Natural killer cell treated with Interleukin-12 subunit alpha and Interleukin-12 subunit beta and Interleukin-15 and Interleukin-18, amount 100 ng/mL, for 72 hours (primary cell): ENCODE measurements at regions not wholly inside any gene's neighbourhood (a gene's known extent, or its start where the extent isn't known, plus 50 kb on each side); places are given as distances from the start of the nearest gene placed in this dataset.

Experiments used
- ATAC-seq, 2 donors: fragments of 150-1000 bp; cut with Tn5 transposase in 1 of 2; sonication (Bioruptor Pico), chemical (Tn5 transposase) in 1 of 2; 2 replicates each; pipeline ENCODE4 v1.10.0; 2021
- DNase-seq: peaks from one replicate; pipeline ENCODE4 v3.0.0; 2022; ENCODE audit warnings: low spot score
- H3K27ac Mint-ChIP-seq, 2 donors: 1 replicate in 1 of 2; 2 replicates in 1 of 2; pipeline ENCODE4 v1.8.0; 2022; ENCODE audit warnings: mixed read lengths in 2 of 2, mild to moderate bottlenecking in 1 of 2, moderate library complexity in 1 of 2
- H3K27me3 Mint-ChIP-seq, 2 donors: 1 replicate in 1 of 2; 2 replicates in 1 of 2; pipeline ENCODE4 v1.8.0; 2022; ENCODE audit warnings: mixed read lengths in 2 of 2
- H3K36me3 Mint-ChIP-seq: one replicate; pipeline ENCODE4 v1.8.0; 2022; ENCODE audit warnings: mixed read lengths
- H3K4me1 Mint-ChIP-seq, 2 donors: 1 replicate in 1 of 2; 2 replicates in 1 of 2; pipeline ENCODE4 v1.8.0; 2022; ENCODE audit warnings: low read depth in 2 of 2, mixed read lengths in 2 of 2, mild to moderate bottlenecking in 1 of 2
- H3K4me3 Mint-ChIP-seq: one replicate; pipeline ENCODE4 v1.8.0; 2022; ENCODE audit warnings: mixed read lengths
- H3K9me3 Mint-ChIP-seq: 2 replicates; pipeline ENCODE4 v1.8.0; 2022; ENCODE audit warnings: mixed read lengths

- H3K27me3 Mint-ChIP-seq = peaks cover 0 to 44% of the 10 kb centered on the region in 2 donors
- H3K9me3 Mint-ChIP-seq = no peaks in the 10 kb centered on the region
- ATAC-seq (no peak), DNase-seq (no peak)
- H3K27ac Mint-ChIP-seq = no peak overlapping the region
- H3K36me3 Mint-ChIP-seq = no peaks in the 10 kb centered on the region
- H3K4me3 Mint-ChIP-seq = no peak overlapping the region
- H3K4me1 Mint-ChIP-seq = no peaks in the 10 kb centered on the region
Observed at GRCh38 chr5:39775797-39776365, 351.1 kb upstream of the DAB2 start.

- peaks cover 0 to 49% of the 10 kb centered on the region in 2 donors for H3K27me3 Mint-ChIP-seq
- ATAC-seq = no peak
- no peak for DNase-seq
- H3K4me1 Mint-ChIP-seq = no peaks in the 10 kb centered on the region
- no peaks in the 10 kb centered on the region for H3K9me3 Mint-ChIP-seq
- no peak overlapping the region for H3K4me3 Mint-ChIP-seq
- H3K27ac Mint-ChIP-seq = no peak overlapping the region
- no peaks in the 10 kb centered on the region for H3K36me3 Mint-ChIP-seq
Observed at GRCh38 chr5:39775086-39775796, 350.5 kb upstream of the DAB2 start.

GRCh38 chr5:39774605-39775004 is 349.8 kb upstream of the DAB2 start:
- H3K4me1 Mint-ChIP-seq = no peaks in the 10 kb centered on the region
- peaks cover 0 to 49% of the 10 kb centered on the region in 2 donors for H3K27me3 Mint-ChIP-seq
- H3K27ac Mint-ChIP-seq = no peak overlapping the region
- H3K9me3 Mint-ChIP-seq = no peaks in the 10 kb centered on the region
- no peak overlapping the region for H3K4me3 Mint-ChIP-seq
- H3K36me3 Mint-ChIP-seq = no peaks in the 10 kb centered on the region
- DNase-seq = no peak
- ATAC-seq = no peak

GRCh38 chr5:39772307-39772706 is 347.5 kb upstream of the DAB2 start:
- Mint-ChIP-seq H3K4me3 (no peak overlapping the region), H3K9me3 (no peaks in the 10 kb centered on the region), H3K36me3 (no peaks in the 10 kb centered on the region), H3K27me3 (peaks cover 0 to 42% of the 10 kb centered on the region in 2 donors), H3K27ac (no peak overlapping the region), H3K4me1 (no peaks in the 10 kb centered on the region)
- DNase-seq (no peak), ATAC-seq (no peak)

GRCh38 chr5:39767916-39768315 is 343.1 kb upstream of the DAB2 start:
- peaks cover 6 to 37% of the 10 kb centered on the region in 2 donors for H3K27me3 Mint-ChIP-seq
- H3K4me3 Mint-ChIP-seq = no peak overlapping the region
- H3K27ac Mint-ChIP-seq = no peak overlapping the region
- no peaks in the 10 kb centered on the region for H3K36me3 Mint-ChIP-seq
- ATAC-seq = no peak
- no peak for DNase-seq
- peaks cover 3% of the 10 kb centered on the region for H3K9me3 Mint-ChIP-seq
- H3K4me1 Mint-ChIP-seq = no peaks in the 10 kb centered on the region

DNA sequence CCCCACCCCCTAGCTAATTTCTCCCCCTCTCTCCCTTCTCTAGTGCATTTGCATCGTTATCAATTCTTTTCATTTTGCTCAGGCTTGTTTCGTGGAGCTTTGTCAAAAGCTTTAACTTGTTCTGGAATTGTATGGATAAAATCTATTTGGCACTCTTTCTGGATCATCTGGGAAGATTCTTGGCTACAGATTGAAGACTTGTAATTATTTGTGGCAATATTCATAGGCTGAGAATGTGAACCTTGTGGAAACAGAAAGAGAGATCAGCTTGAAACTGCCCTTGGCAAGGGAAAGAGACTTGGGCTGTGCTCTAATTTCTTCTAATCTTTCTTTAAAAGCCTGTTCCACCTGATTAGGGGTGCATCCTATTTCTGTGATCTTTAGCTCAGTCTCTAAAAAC is 340.6 kb upstream of the DAB2 start:
- H3K27ac Mint-ChIP-seq = no peak overlapping the region
- no peaks in the 10 kb centered on the region for H3K36me3 Mint-ChIP-seq
- H3K9me3 Mint-ChIP-seq = peaks cover 3% of the 10 kb centered on the region
- ATAC-seq (no peak), DNase-seq (no peak)
- H3K4me1 Mint-ChIP-seq = no peaks in the 10 kb centered on the region
- H3K27me3 Mint-ChIP-seq = peaks cover 6 to 23% of the 10 kb centered on the region in 2 donors
- no peak overlapping the region for H3K4me3 Mint-ChIP-seq

DNA sequence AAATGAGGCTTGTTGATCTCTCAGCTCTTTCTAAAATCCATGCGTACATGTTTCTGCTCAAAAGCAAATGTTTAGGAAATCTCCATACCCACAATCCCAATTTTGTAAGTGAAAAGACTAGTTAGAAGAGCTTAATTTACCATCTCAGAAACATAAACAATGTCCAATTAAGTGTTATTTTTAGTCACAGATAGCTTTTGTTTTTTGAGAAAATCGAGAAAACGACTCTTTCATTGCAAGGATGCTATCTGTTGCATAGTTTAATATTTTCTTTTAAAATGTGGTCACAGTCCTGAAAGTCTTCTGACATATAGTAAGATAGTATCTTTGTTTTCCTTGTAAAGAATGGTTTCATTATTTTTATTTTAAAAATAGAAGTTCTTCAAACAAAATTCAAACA is 338.0 kb upstream of the DAB2 start:
- no peak for ATAC-seq
- H3K27ac Mint-ChIP-seq = no peak overlapping the region
- peaks cover 3% of the 10 kb centered on the region for H3K9me3 Mint-ChIP-seq
- no peak for DNase-seq
- no peak overlapping the region for H3K4me3 Mint-ChIP-seq
- no peaks in the 10 kb centered on the region for H3K4me1 Mint-ChIP-seq
- no peaks in the 10 kb centered on the region for H3K36me3 Mint-ChIP-seq
- H3K27me3 Mint-ChIP-seq = peaks cover 6 to 26% of the 10 kb centered on the region in 2 donors

DNA sequence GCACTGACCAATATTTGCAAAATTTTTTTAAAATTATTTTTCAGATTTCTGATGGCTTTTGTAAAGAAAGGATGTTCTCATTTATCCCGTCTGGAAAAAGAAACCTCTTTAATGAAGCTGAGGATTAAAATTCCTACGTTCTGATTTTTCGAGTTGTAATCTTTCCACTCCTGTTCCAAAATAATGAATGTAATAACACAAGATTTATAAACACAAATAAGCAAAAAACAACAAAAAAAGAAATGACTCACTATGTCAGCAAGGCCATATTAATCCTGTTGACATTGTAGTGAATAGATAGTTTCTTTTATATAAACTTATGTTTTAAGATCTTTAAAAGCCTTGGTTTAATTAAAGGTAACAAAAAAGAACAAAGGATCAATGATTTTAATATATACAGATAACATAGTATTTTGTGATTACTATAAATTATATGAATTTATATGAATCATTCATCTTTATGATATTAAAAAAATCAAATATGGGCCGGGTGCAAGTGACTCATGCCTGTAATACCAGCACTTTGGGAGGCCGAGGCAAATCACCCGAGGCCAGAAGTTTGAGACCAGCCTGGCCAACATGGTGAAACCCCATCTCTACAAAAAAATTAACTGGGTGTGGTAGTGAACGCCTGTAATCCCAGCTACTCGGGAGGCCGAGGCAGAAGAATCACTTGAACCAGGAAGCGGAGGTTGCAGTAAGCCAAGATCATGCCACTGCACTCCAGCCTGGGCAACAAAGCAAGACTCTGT is 336.6 kb upstream of the DAB2 start:
- Mint-ChIP-seq H3K36me3 (no peaks in the 10 kb centered on the region), H3K27ac (no peak overlapping the region), H3K4me3 (no peak overlapping the region), H3K27me3 (peaks cover 0 to 26% of the 10 kb centered on the region in 2 donors), H3K4me1 (no peaks in the 10 kb centered on the region), H3K9me3 (peaks cover 3% of the 10 kb centered on the region)
- DNase-seq (no peak), ATAC-seq (no peak)

- no peak for ATAC-seq
- no peak overlapping the region for H3K27ac Mint-ChIP-seq
- H3K4me1 Mint-ChIP-seq = no peaks in the 10 kb centered on the region
Observed at GRCh38 chr5:39760385-39761198, 335.8 kb upstream of the DAB2 start.

DNA sequence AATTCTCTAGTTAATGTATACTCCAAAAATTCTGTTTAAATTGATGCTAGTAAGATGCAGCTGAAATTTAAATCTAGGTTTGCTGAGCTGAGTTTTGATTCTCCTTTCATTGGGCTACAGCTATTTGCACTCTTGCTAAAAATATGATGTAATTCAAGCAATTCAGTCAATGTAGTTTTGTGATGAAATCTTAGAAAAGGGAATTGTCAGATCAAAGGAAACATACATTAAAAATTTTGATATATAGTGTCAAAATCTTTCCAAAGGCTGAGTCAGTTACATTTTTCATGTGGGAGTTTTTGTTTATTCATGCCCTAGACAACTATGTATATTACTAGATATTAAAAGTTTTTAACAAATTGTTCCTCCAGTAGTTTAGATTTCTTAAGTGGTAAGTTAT is 334.9 kb upstream of the DAB2 start:
- Mint-ChIP-seq H3K4me1 (no peaks in the 10 kb centered on the region), H3K4me3 (no peak overlapping the region), H3K36me3 (no peaks in the 10 kb centered on the region), H3K9me3 (peaks cover 3% of the 10 kb centered on the region), H3K27me3 (peaks cover 2 to 16% of the 10 kb centered on the region in 2 donors), H3K27ac (no peak overlapping the region)
- ATAC-seq = no peak
- DNase-seq = no peak

More at GRCh38 chr5:39760385-39761198, 335.8 kb upstream of the DAB2 start:
- no peak for DNase-seq
- H3K9me3 Mint-ChIP-seq = peaks cover 3% of the 10 kb centered on the region
- H3K36me3 Mint-ChIP-seq = no peaks in the 10 kb centered on the region
- no peak overlapping the region for H3K4me3 Mint-ChIP-seq
- H3K27me3 Mint-ChIP-seq = peaks cover 0 to 25% of the 10 kb centered on the region in 2 donors

GRCh38 chr5:39758426-39758825 is 333.6 kb upstream of the DAB2 start:
- DNase-seq = no peak
- Mint-ChIP-seq H3K36me3 (no peaks in the 10 kb centered on the region), H3K9me3 (peaks cover 1% of the 10 kb centered on the region), H3K4me3 (no peak overlapping the region), H3K27me3 (peaks cover 6 to 8% of the 10 kb centered on the region in 2 donors), H3K27ac (no peak overlapping the region), H3K4me1 (no peaks in the 10 kb centered on the region)
- no peak for ATAC-seq

- Mint-ChIP-seq H3K4me1 (no peaks in the 10 kb centered on the region), H3K9me3 (no peaks in the 10 kb centered on the region), H3K4me3 (no peak overlapping the region), H3K36me3 (no peaks in the 10 kb centered on the region), H3K27ac (no peak overlapping the region), H3K27me3 (peaks cover 6 to 17% of the 10 kb centered on the region in 2 donors)
- no peak for ATAC-seq
- DNase-seq = no peak
Observed at GRCh38 chr5:39757131-39757530, 332.4 kb upstream of the DAB2 start.

DNA sequence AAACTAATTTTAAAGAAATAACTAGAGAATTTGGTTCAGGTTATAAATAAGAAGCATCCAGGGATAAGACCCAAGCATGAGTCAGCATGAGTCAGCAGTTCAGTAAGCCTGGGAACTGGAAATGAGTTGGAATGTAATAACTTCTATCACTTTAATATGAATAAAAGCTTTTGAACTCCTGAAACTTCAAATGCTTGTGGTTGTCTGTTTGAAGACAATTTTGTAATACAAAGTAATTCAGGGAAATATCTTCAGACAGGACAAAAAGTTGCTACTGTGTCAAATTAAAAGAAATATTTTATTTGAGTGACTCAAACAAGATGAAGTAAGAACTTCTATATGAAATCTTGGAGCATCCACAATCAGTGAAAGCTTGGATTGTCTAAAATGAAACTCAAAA is 331.2 kb upstream of the DAB2 start:
- Mint-ChIP-seq H3K27me3 (peaks cover 6 to 19% of the 10 kb centered on the region in 2 donors), H3K36me3 (no peaks in the 10 kb centered on the region), H3K9me3 (no peaks in the 10 kb centered on the region), H3K4me1 (no peaks in the 10 kb centered on the region), H3K4me3 (no peak overlapping the region), H3K27ac (no peak overlapping the region)
- no peak for DNase-seq
- no peak for ATAC-seq
